GM12801 (cell line): ENCODE measurements at regions not wholly inside any gene's neighbourhood (a gene's known extent, or its start where the extent isn't known, plus 50 kb on each side); places are given as distances from the start of the nearest gene placed in this dataset.

Source experiments
- CTCF ChIP-seq: IDR thresholded peaks from one replicate; pipeline ENCODE4 v1.5.1; 2011; ENCODE audit warnings: control low read depth; ENCODE audit not compliant: insufficient read length; ENCODE audit errors: extremely low read depth

- no peak for TF ChIP-seq CTCF
Observed at GRCh38 chr22:25482091-25482760, 82.2 kb upstream of the GRK3 start.

GRCh38 chr22:25482868-25483639 is 81.4 kb upstream of the GRK3 start:
- no peak for TF ChIP-seq CTCF

- no peak for TF ChIP-seq CTCF
Observed at GRCh38 chr22:25483931-25484330, 80.5 kb upstream of the GRK3 start.

GRCh38 chr22:25484521-25485315 is 79.8 kb upstream of the GRK3 start:
- TF ChIP-seq CTCF, result no peak

- no peak for TF ChIP-seq CTCF
Observed at GRCh38 chr22:25485626-25486545, 78.6 kb upstream of the GRK3 start.

- no peak for TF ChIP-seq CTCF
Observed at GRCh38 chr22:25487508-25487907, 77.0 kb upstream of the GRK3 start.
